ENCODE measurements at regions not wholly inside any gene's neighbourhood (a gene's known extent, or its start where the extent isn't known, plus 50 kb on each side); places are given as distances from the start of the nearest gene placed in this dataset.
"Not testable (repeated sequence)": the region's sequence is repeated elsewhere in the genome, so short reads cannot be mapped to it uniquely, and the experiment has no call there.

DNA sequence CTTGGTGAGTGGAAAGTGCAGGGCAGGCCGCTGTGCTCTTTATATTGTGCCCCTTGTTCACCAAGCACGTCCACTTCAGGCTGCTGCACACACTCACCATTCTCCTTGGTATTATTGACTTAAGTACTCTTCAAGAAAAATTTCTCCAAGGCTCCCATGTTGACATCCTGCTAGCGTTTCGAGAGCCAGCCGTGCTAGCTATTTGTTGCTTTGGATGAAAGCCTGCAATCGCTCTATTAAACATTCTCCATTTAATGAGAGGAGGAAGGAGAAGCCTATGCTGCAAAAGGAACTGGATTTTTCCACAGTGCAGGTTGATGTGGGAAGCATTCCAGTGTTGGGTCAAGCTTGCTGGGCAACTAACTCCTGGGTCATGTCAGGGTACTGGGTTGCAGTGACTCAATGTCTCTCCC is 113.5 kb downstream of the CD83 start:
- Mint-ChIP-seq H3K27ac (peak overlapping the region in 1 of 3 donors; percentile 74), H3K9me3 (peaks cover 0 to 2% (median 0%) of the 10 kb centered on the region in 3 donors), H3K27me3 (no peaks in the 10 kb centered on the region), H3K4me1 (peaks cover 13 to 19% (median 15%) of the 10 kb centered on the region in 3 donors), H3K36me3 (peaks cover 12% of the 10 kb centered on the region), H3K4me3 (no peak overlapping the region)

DNA sequence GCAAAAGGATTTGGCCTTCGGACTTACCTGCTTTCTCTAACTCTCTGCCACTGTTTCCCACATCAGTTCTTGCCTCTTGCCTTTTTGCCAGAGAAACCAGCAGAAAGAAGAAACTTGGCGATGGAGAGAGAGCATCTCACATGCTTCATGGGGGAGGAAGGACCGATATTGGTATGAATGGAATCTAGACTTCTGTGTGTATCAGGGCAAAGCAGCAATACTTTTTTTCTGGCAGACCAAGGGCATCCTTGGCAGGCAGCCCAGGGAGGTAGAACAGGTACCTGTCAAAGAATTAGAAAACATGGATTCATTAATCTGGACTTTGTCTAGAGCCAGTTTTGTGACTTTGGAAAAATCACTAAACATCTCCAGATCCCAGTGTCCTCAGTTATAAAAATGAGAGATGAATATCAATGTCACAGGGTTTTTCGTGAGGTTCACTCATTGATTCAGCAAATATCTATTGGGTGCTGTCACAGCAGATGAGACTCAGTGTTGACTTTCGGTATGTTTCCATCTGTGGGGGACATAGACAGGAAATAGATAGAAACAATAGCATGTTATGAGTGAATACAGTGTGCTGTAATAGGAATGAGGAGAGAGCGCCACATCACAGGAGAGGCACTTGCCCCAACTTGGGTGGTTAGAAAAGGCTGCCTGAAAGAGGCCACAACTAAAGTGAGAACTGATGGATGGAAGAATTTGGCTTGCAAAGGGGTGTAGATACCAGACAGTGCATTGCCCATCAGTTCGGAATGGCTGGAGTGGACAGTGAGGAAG is 114.1 kb downstream of the CD83 start:
- Mint-ChIP-seq H3K27ac (no peak overlapping the region), H3K9me3 (no peaks in the 10 kb centered on the region), H3K27me3 (no peaks in the 10 kb centered on the region), H3K4me3 (no peak overlapping the region), H3K36me3 (peaks cover 12% of the 10 kb centered on the region), H3K4me1 (peaks cover 15 to 21% (median 18%) of the 10 kb centered on the region in 3 donors)

DNA sequence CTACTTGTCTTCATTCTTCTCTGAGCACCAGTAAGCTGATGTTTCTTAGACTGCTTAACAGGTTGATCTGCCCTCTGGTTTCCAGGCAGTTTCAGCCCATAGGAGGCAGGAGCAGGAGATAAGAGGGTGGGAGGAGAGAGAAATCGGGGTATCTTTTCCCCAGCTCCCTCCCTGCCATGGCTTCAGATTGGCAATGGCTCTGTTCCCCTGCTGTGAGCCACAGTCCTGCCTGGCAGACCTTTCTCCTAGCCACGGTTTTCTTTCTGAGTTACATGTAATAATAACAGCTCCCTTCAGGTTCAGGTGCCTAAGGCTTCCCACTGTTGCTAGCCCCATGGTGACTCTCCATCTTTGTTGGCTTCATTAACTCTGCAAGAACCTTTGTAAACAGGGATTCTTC is 115.3 kb downstream of the CD83 start:
- Mint-ChIP-seq H3K36me3 (peaks cover 9% of the 10 kb centered on the region), H3K9me3 (no peaks in the 10 kb centered on the region), H3K4me1 (peaks cover 16 to 29% (median 21%) of the 10 kb centered on the region in 3 donors), H3K4me3 (no peak overlapping the region), H3K27ac (peak overlapping the region in 1 of 3 donors; percentile 15), H3K27me3 (no peaks in the 10 kb centered on the region)

DNA sequence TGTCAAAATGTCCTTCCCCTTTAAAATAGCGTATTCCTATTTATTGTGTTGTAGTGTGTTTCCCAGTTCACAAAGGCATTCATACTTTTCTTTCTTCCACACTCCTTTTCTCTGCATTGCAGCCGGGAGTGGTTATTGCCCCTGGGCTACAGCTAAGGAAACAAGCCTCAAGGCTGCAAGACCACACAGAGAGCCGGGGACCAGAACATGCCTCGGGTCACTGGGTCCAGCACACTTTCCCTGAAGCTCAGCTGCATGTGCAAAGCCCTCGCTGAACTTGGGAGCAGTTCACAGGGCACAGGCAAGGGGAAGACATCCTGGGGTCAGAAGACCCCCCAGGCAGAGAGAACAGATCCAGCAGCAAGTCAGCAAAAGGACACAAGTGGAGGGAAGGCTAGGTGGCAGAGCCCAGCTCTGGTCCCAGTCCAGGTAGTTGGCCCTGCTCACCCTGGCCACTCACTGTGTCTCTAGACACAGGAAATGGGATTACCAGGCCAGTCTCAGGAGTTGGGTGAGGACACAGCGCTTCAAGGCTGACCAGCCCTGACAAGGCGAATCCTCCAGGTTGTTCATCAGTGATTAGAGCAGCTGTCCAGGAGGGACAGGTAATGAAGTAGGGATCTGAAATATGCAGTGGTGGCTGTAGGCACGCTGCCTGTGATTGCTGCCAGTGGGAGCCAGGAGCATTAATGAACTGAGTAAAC is 118.2 kb downstream of the CD83 start:
- Mint-ChIP-seq H3K4me3 (no peak overlapping the region), H3K27me3 (no peaks in the 10 kb centered on the region), H3K36me3 (peaks cover 7% of the 10 kb centered on the region), H3K9me3 (peaks cover 0 to 2% (median 0%) of the 10 kb centered on the region in 3 donors), H3K27ac (no peak overlapping the region), H3K4me1 (peaks cover 14 to 26% (median 22%) of the 10 kb centered on the region in 3 donors)

DNA sequence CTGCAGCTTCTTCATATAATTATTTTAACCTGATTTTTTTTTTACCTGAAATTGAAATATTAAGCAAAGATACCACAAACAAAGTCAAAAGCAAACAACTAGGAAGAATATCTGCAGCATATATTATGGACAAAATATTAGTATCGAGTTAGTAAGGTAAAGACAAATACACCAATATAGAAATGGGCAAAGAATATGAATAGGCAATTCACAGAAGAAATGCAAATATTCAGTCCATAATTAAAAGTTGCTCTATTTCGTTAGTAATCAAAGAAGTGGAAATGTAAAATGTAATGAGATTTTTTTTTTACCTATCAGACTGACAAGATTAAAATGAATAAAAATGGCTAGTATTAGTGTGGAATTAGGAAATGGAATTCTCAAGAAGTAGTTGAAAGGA is 121.5 kb downstream of the CD83 start:
- H3K27me3 Mint-ChIP-seq: no peaks in the 10 kb centered on the region
- H3K9me3 Mint-ChIP-seq: peaks cover 0 to 2% (median 0%) of the 10 kb centered on the region in 3 donors
- peaks cover 25 to 35% (median 34%) of the 10 kb centered on the region in 3 donors for H3K4me1 Mint-ChIP-seq
- no peaks in the 10 kb centered on the region for H3K36me3 Mint-ChIP-seq
- no peak overlapping the region for H3K27ac Mint-ChIP-seq
- H3K4me3 Mint-ChIP-seq: no peak overlapping the region

DNA sequence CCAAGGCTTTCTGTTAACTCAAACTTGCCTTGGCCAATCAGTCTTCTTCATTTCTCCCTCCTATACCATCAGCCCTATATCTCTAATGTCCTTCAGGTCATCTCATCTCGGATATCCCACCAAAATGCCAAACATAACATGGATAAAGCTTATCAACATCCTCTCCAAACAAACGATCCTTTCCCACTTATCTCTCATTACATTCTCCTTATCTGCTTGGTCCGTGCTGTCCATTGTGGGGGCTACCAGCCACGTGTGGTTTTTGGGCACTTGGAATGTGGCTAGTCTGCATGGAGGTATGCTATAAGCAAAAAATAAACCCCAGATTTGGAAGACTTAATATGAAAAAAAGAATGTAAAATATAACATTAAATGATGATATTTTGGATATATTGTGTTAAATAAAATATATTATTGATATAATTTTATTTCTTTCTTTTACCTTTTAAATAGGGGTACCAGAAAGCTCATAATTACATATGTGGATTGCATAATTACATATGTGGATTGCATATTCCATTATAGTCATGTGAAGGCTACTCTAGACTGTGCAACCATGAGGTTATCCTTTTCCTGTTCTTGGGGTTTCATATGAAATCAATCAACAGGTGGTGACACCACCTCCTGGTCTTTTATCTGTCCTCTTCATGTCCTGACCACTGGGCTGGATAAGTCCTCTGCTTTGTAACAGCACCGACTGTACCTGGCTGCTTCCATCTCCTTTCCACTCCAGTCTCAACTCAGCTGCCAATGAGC is 123.0 kb downstream of the CD83 start:
- peak overlapping the region; percentile 7 to 85 (median 65) for H3K4me3 Mint-ChIP-seq
- no peaks in the 10 kb centered on the region for H3K36me3 Mint-ChIP-seq
- peaks cover 25 to 35% (median 34%) of the 10 kb centered on the region in 3 donors for H3K4me1 Mint-ChIP-seq
- H3K27me3 Mint-ChIP-seq: no peaks in the 10 kb centered on the region
- H3K9me3 Mint-ChIP-seq: peaks cover 0 to 2% (median 0%) of the 10 kb centered on the region in 3 donors
- peak overlapping the region; percentile 6 to 54 (median 20) for H3K27ac Mint-ChIP-seq

DNA sequence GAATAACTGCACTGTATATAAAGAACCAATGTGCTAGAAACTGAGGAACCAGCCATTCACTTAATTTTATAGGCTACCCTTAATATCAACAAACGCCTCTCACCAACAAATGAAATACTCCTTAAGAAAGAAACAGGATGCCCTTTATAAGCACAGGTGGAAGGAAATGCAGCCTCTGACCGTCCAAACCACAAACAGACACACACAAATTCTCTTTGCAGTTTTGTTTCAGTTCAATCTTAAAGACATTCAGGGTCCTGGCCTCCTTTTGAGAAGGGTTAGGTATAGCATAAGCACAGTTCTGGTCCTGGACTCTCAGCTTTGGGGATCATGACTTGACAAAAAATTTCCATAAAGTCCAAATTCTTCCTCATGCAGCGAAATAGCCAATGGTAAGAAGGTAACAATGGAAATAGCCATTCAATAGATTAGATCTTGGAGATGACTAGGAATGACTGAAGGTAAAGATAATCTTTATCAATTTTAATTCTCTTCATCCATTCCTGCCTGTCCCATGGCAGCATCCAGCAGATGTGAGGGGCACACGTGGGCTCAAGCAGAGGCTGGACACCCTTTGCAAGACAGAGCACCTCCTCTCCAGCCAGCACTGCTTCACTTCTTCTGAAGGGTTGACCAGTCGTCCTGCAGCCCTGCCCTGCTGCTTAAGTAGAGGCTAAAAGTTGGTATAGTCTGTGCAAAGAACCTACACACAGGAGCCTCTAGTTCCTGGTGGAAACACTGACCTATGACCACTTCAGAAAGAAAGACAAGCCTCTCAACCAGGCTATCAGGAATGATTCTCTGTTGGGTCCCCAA is 123.9 kb downstream of the CD83 start:
- Mint-ChIP-seq H3K4me3 (peak overlapping the region; percentile 7 to 85 (median 65)), H3K27ac (peak overlapping the region; percentile 6 to 54 (median 47))

DNA sequence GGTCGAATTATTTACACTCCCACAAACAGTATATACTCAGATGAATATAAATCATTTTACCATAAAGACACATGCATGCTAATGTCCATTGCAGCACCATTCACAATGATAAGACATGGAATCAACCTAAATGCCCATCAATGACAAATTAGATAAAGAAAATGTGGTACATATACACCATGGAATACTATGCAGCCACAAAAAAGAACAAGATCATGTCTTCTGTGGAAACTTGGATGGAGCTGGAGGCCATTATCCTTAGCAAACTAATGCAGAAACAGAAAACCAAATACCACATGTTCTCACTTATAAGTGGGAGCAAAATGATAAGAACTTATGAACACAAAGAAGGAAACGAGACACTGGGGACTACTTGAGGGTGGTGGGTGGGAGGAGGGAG is 125.3 kb downstream of the CD83 start:
- H3K36me3 Mint-ChIP-seq, H3K9me3 Mint-ChIP-seq, H3K27ac Mint-ChIP-seq, H3K27me3 Mint-ChIP-seq: not testable (repeated sequence)
- peak overlapping the region in 1 of 4 donors; percentile 19 for H3K4me3 Mint-ChIP-seq
- H3K4me1 Mint-ChIP-seq: peaks cover 18 to 24% (median 19%) of the 10 kb centered on the region in 3 donors

More for the DNA sequence above, 123.9 kb downstream of the CD83 start:
- H3K27me3 Mint-ChIP-seq: no peaks in the 10 kb centered on the region
- peaks cover 25 to 34% (median 33%) of the 10 kb centered on the region in 3 donors for H3K4me1 Mint-ChIP-seq
- H3K36me3 Mint-ChIP-seq: no peaks in the 10 kb centered on the region
- H3K9me3 Mint-ChIP-seq: peaks cover 0 to 2% (median 0%) of the 10 kb centered on the region in 3 donors

DNA sequence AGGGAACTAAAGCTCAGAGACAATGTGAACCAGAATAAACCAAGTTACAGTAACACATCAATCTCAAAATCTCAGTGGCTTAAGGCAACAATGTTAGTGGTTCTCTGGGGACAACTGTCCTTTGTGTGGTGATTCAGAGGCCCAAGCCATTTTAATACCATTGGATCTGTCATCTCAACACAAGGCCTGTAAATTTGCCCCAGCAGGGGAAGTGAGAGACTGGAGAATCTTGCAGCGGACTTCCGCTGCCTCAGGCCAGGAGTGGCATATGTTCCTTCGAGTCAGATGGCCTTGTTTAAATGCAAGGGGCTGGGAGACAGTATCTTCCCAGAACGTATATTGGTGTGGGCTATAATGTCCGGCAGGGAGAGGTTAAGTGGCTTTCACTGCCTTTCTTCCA is 126.0 kb downstream of the CD83 start:
- H3K9me3 Mint-ChIP-seq: no peaks in the 10 kb centered on the region
- peaks cover 15 to 24% (median 18%) of the 10 kb centered on the region in 3 donors for H3K4me1 Mint-ChIP-seq
- no peak overlapping the region for H3K27ac Mint-ChIP-seq
- H3K4me3 Mint-ChIP-seq: no peak overlapping the region
- no peaks in the 10 kb centered on the region for H3K36me3 Mint-ChIP-seq
- no peaks in the 10 kb centered on the region for H3K27me3 Mint-ChIP-seq

DNA sequence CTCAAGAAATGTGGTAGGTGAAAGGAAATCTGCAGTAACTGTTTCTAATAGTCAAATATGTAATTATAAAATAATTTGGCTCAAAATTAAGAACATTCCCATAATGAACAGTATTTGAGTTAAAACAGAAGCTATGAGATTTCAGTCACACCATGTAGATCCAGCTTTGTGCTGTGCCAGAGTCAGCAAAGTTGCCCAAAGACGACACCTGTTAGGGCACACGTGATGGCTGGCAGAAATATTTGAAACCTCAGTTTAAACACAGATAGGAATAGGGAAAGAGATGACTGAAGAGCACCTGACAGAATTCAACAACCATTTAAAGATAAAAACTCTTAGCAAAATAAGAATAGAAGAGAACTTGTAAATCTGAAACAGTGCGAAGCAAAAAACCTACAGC is 129.3 kb downstream of the CD83 start:
- Mint-ChIP-seq H3K4me3 (no peak overlapping the region), H3K4me1 (peaks cover 3 to 9% (median 7%) of the 10 kb centered on the region in 3 donors), H3K27ac (no peak overlapping the region), H3K36me3 (no peaks in the 10 kb centered on the region), H3K9me3 (no peaks in the 10 kb centered on the region), H3K27me3 (no peaks in the 10 kb centered on the region)

DNA sequence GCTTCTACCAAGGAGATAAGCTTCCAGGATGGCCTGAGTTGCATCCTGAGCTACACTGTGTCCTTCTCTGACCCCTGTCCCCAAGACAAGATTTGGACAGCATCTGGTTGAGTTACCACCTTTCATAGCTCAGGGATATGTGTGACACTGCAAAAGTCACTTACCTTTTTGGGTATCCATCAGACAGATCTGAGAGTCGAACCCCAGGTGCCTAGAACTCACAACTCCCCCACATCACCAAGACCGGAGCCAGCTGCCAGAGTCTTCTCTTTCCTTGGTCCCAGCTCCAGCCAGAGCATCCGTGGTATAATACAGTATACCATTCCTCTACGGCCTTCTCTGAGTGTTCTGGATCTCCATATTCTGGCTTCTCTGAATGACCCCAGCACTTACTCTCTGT is 133.0 kb downstream of the CD83 start:
- Mint-ChIP-seq H3K27ac (no peak overlapping the region), H3K36me3 (no peaks in the 10 kb centered on the region), H3K9me3 (no peaks in the 10 kb centered on the region), H3K4me1 (peaks cover 9 to 14% (median 10%) of the 10 kb centered on the region in 3 donors), H3K4me3 (no peak overlapping the region), H3K27me3 (no peaks in the 10 kb centered on the region)

DNA sequence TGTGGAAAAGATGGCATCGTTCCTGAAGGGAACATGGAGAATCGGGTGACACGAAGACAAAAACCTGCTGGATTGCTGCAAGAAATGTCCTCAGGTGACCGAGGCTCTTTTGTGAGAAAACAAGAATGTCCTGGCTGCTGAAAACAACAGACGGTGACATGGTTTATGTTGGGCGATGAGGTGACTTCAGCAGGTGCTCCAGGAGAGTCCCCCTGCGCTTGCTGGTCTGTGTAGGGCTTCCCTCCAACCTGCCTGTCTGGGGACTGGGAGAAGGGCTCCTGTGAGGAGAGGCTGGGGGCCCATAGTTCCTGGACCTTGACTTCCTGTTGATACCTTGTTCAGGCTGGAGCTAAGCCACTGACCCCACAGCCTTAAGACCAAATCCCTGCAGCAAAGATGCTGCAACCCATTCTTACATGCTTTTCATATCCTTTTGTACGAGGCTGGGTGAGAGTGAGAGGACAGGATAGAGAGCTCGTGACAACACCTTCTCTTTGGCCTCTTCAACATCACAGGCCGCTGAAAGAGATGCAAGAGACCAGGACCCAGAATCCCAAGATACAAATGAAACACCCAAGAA is 134.8 kb downstream of the CD83 start:
- Mint-ChIP-seq H3K4me3 (no peak overlapping the region), H3K4me1 (peaks cover 10 to 12% (median 11%) of the 10 kb centered on the region in 3 donors), H3K27me3 (no peaks in the 10 kb centered on the region), H3K36me3 (no peaks in the 10 kb centered on the region), H3K9me3 (no peaks in the 10 kb centered on the region), H3K27ac (peak overlapping the region in 1 of 3 donors; percentile 22)

DNA sequence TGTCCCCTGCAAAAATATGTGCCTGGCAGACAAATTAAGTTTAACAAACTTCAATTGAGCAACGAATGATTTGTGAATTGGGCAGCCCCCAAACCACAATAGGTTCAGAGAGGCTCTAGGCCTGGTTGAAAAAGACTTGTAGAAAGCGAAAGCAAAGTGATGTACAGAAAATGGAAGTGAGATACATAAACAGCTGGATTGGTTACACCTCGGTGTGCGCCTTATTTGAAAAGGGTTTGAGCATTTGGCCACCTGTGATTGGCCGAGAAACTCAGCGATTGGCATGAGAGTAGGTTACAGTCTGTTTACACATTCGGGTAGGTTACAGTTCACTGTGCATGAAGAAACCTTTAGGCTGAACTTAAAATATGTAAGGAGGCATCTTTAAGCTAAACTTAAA is 136.9 kb downstream of the CD83 start:
- no peaks in the 10 kb centered on the region for H3K9me3 Mint-ChIP-seq
- H3K36me3 Mint-ChIP-seq: no peaks in the 10 kb centered on the region
- H3K27ac Mint-ChIP-seq: peak overlapping the region; percentile 8 to 94 (median 50)
- peaks cover 10 to 12% (median 11%) of the 10 kb centered on the region in 3 donors for H3K4me1 Mint-ChIP-seq
- H3K27me3 Mint-ChIP-seq: no peaks in the 10 kb centered on the region
- peak overlapping the region; percentile 23 to 74 (median 54) for H3K4me3 Mint-ChIP-seq

DNA sequence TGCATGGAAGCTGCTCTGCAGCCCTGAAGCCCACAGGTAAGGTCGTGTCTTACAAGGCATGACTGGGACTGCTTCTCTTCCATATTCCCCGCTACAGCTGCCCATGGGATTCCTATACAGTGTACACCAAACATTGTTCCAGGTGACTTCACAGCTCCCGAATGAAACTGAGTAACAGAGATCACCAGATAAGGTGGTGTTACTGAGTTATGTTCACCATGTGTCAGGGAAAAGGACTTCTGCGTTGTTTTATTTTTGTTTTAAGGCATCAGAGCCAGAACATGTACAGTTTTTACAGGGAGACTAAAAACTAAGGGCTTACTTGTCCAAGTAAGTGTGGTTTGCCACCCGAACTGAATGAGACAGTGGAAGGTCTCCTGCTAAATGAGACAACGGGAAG is 138.3 kb downstream of the CD83 start:
- Mint-ChIP-seq H3K36me3 (no peaks in the 10 kb centered on the region), H3K9me3 (peaks cover 0 to 2% (median 1%) of the 10 kb centered on the region in 3 donors), H3K27me3 (no peaks in the 10 kb centered on the region), H3K4me3 (no peak overlapping the region), H3K4me1 (peaks cover 10 to 12% (median 11%) of the 10 kb centered on the region in 3 donors), H3K27ac (no peak overlapping the region)

Data from IgD-negative memory B cell (primary cell).